ENCODE measurements at regions not wholly inside any gene's neighbourhood (a gene's known extent, or its start where the extent isn't known, plus 50 kb on each side); places are given as distances from the start of the nearest gene placed in this dataset.

DNA sequence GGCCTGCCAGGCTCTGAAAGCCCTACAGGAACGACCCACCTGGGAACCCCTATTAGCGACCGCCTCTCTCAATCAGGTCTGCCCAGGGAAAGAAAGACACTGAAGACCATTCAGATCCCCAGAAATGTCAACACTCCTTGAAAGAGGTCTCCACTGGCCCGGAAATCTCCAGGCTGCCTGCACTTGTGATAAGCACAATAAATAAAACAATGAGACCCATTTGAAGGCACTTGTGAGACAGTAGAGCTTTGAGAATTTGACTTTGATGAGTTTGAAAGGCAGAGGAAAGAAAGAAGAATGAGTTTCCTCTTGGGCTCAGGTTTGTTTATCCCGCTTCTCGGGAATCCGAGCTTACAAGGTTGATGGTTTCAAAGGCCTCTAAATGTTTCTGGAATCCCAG, 416.3 kb downstream of the BUD13 start:
- TF ChIP-seq, protein P1, sequence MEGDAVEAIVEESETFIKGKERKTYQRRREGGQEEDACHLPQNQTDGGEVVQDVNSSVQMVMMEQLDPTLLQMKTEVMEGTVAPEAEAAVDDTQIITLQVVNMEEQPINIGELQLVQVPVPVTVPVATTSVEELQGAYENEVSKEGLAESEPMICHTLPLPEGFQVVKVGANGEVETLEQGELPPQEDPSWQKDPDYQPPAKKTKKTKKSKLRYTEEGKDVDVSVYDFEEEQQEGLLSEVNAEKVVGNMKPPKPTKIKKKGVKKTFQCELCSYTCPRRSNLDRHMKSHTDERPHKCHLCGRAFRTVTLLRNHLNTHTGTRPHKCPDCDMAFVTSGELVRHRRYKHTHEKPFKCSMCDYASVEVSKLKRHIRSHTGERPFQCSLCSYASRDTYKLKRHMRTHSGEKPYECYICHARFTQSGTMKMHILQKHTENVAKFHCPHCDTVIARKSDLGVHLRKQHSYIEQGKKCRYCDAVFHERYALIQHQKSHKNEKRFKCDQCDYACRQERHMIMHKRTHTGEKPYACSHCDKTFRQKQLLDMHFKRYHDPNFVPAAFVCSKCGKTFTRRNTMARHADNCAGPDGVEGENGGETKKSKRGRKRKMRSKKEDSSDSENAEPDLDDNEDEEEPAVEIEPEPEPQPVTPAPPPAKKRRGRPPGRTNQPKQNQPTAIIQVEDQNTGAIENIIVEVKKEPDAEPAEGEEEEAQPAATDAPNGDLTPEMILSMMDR (IDR thresholded peaks at IDR 0.05; ENCODE audit: borderline replicate concordance, insufficient read depth, low read depth, low read length): no peak
- no peak overlapping the region for H3K4me3 ChIP-seq (ENCODE audit: low read depth, low read length)

DNA sequence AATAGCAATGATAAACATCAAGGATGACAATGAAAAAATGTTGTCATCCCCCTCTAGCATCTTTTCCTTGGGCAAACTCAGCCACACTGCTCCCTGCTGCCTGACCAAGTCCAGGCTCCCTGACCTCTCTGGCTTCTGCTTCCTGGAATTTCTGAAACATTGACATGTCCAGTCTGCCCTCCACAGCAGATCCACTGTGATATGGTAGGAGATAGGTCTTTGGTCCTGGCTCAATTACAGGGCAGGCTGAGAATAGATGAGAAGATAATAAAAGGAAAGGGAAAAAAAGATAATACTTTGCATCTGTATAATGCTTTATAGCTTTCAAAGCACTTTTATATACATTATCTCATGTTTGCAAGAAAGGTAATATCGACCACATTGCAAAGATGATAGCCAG, 417.7 kb downstream of the BUD13 start:
- no peak overlapping the region for H3K4me3 ChIP-seq (ENCODE audit: low read depth, low read length)
- TF ChIP-seq, protein P1 (IDR thresholded peaks at IDR 0.05; ENCODE audit: borderline replicate concordance, insufficient read depth, low read depth, low read length): no peak

DNA sequence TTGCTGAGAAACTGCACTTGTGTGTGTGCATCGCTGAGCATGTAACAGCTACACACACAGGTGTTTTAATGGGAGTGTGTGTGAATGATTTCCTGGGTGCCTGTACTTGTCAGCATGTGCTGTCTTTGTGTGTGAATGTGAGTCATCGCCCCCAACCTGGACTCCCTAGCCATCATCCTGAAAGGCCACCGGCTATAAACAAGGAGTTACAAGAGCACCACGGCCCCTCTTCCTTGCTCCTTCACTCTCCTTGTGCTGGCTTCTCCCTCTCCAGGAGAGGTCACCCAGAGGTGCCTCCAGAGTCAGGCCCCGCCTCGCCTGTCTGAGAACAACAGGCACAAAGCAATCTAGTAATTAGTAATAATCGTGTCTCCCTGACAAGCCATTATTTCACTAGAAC, 419.2 kb downstream of the BUD13 start:
- TF ChIP-seq, protein P1 (IDR thresholded peaks at IDR 0.05; ENCODE audit: borderline replicate concordance, insufficient read depth, low read depth, low read length): no peak

DNA sequence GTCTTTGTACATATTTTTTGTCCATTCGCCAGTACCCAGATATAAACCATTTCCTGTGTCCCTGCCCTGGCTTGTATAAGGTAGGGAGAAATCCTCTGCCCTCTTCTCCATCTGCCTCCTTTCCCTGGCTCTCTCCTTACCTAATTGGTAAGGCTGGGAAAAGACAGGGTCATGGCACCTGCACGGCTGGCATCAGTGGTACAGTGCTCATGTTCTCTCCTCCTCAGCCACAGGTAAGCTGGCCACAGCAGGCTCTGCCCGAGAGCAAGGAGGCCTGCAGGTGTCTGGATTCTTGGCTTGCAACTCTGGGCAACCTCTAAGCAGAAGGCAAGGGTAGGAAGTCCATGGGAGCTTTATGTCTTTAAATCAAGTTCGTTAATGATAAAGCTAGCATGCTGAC, 419.9 kb downstream of the BUD13 start:
- TF ChIP-seq, protein P1 (IDR thresholded peaks at IDR 0.05; ENCODE audit: borderline replicate concordance, insufficient read depth, low read depth, low read length): no peak
- no peak overlapping the region for H3K4me3 ChIP-seq (ENCODE audit: low read depth, low read length)

More for the DNA sequence above, 419.2 kb downstream of the BUD13 start:
- no peak overlapping the region for H3K4me3 ChIP-seq (ENCODE audit: low read depth, low read length)

DNA sequence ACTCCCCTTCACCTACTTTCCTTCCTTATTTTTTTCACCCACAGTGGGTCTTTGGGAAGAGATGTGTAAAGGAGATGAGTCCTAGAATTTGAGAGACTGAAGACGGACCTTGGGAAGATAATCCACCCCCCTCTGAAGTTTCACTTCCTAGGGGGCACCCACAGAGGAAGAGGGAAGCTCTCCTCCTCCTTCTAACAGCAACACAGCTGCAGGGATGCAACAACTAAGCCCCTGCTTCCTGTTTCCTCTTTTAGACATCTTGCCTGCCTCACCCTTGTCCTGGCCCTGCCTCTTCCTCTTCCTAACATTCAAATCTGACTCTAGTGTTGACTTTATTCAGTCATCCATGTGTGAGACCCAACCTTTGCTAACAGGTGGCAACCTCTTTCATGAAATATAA, 424.6 kb downstream of the BUD13 start:
- H3K4me3 ChIP-seq (ENCODE audit: low read depth, low read length): no peak overlapping the region
- TF ChIP-seq, protein P1 (IDR thresholded peaks at IDR 0.05; ENCODE audit: borderline replicate concordance, insufficient read depth, low read depth, low read length): no peak

DNA sequence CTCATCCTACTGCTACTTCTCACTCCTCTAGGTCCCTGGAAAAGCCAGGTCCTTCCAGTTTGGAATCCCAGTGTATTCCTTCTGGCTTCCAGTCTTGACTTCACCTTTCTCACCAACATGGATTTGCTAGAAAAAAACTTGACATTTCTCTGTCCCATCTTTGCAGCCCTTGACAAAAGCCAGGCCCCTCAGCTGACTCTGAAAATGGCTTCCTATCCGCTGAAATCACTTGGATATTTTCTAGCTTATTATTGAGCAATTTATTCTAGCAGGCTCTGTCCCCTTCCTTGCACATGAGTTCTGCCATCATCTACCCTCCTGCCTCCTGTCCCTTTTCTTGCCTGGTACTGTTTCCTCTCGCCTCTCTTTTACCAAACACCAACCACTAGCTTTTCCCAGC, 427.2 kb downstream of the BUD13 start:
- H3K4me3 ChIP-seq (ENCODE audit: low read depth, low read length): no peak overlapping the region
- TF ChIP-seq, protein P1 (IDR thresholded peaks at IDR 0.05; ENCODE audit: borderline replicate concordance, insufficient read depth, low read depth, low read length): no peak

DNA sequence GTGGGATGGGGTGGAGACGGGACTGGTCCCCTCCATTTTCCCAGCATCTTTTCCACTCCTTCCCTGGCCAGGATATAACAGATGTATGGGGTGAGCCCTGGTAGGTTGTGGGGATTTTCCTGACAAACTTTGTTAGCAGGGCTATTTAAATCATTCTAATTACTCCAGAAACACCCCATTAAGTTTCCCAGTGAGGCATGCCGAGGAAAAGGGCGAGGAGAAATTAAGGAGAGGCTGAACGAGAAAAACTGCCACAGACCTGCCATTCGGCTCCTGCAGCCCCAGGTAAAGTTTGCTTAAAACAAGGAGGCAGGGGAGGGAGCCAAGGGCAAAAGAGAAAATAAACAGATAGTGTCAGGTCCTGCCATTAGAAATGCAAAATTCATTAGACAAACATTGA, 428.2 kb downstream of the BUD13 start:
- TF ChIP-seq, protein P1 (IDR thresholded peaks at IDR 0.05; ENCODE audit: borderline replicate concordance, insufficient read depth, low read depth, low read length): no peak
- H3K4me3 ChIP-seq (ENCODE audit: low read depth, low read length): no peak overlapping the region

Measured in GM12875 (cell line).